A673 (cell line): ENCODE measurements at regions not wholly inside any gene's neighbourhood (a gene's known extent, or its start where the extent isn't known, plus 50 kb on each side); places are given as distances from the start of the nearest gene placed in this dataset.

Source experiments
- CTCF ChIP-seq: fragments of 300-800, 200-600 bp; sonication (generic); conservative IDR thresholded peaks from 2 replicates; pipeline ENCODE4 v1.5.1; 2017; ENCODE audit warnings: low read depth, mild to moderate bottlenecking, antibody characterized with exemption, low read length, moderate library complexity, mixed read lengths
- EZH2 ChIP-seq: fragments of 200-600 bp; sonication (generic); IDR thresholded peaks from 2 replicates; pipeline ENCODE4 v1.6.1; 2017; ENCODE audit warnings: borderline replicate concordance, low read depth, mild to moderate bottlenecking, mixed read lengths, antibody characterized with exemption, low read length; ENCODE audit not compliant: poor library complexity, severe bottlenecking

GRCh38 chr3:88632226-88632625 lies 475.2 kb upstream of the EPHA3 start:
- TF ChIP-seq EZH2 = no peak
- TF ChIP-seq CTCF = no peak
